ENCODE measurements at regions not wholly inside any gene's neighbourhood (a gene's known extent, or its start where the extent isn't known, plus 50 kb on each side); places are given as distances from the start of the nearest gene placed in this dataset.

DNA sequence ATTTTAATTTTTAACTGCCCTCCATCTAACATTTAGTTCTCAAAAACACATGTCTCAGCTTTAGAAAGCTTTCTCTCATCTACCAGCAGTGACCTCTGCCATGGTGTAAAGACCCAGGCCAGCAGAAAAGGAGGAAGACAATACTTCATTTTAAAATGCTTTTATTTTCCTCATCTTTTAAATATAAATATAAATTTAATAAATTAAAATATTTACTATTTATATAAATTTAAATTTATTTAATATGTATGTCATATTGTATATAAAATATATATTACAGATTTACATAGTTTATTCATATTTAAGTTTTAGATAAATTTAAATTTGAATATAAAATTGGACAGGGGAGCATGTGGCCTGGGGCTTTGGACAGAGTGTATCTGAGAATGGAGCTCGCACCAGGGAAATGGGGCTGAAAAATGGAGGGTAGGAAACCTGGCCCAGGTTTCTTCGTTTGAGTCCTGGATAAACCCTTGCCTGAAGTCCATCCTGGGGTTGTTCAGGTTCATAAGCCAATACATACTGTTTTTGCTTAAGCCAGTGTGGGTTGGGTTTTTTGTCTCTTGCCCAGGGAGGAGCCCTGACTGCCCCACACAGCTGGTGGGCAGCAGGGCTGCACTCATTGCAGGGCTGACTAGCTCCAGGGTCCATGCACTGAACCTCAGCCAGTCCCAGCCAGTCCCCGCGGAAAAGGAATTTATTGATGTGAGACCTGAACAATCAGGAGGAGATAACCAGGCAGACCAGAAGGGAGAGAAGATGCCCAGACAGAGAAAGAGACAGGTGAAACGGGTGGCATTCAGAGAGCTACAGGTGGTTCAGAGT lies 77.3 kb upstream of the LAPTM4A start:
- Histone ChIP-seq H3K36me3 (ENCODE audit: control insufficient read depth in 3 of 3, insufficient read depth in 2 of 3, low read depth in 1 of 3, low read length in 3 of 3) (no peaks in the 10 kb centered on the region), H3K27ac (ENCODE audit: low read depth in 1 of 3, low read length in 2 of 3) (peak overlapping the region; percentile 87 to 92 (median 90)), H3K4me3 (ENCODE audit: low read depth in 1 of 3, low read length in 3 of 3) (no peak overlapping the region), H3K27me3 (ENCODE audit: control insufficient read depth in 3 of 3, insufficient read depth in 3 of 3, low read length in 3 of 3) (no peaks in the 10 kb centered on the region), H3K9me3 (ENCODE audit: control insufficient read depth in 2 of 2, insufficient read depth in 1 of 2, low read depth in 1 of 2, low read length in 1 of 2) (no peaks in the 10 kb centered on the region), H3K4me1 (ENCODE audit: control insufficient read depth in 3 of 3, insufficient read depth in 2 of 3, low read depth in 1 of 3, low read length in 2 of 3) (peaks cover 5 to 36% (median 8%) of the 10 kb centered on the region in 3 donors)
- FAIRE-seq, result peak; percentile 90
- 24 to 63% (median 39%) methylated on average over 5 of the region's 5 CpGs for WGBS, 3 donors
- peak in 1 of 2 donors; percentile 60 for DNase-seq

DNA sequence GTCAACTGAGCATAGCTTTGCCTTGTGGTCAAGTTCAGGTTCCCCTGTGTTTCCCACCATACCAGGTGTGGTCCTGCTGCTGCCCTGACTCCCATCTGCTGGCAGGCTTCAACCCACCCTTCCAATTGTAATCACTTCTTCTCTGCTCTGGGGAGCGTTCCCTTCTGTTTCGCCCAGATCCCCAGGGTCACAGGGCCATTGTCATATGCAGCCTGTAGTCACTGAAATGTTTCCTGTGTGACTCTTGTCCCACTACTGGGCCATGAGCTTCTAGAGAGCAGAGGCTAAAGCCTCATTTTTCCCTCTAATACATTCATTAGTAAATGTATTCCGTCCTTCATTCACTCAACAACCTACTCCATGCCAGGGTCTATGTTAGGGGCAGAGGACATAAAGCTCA lies 75.0 kb upstream of the LAPTM4A start:
- FAIRE-seq (no peak), DNase-seq (no peak)
- Histone ChIP-seq H3K9me3 (ENCODE audit: control insufficient read depth in 2 of 2, insufficient read depth in 1 of 2, low read depth in 1 of 2, low read length in 1 of 2) (no peaks in the 10 kb centered on the region), H3K36me3 (ENCODE audit: control insufficient read depth in 3 of 3, insufficient read depth in 2 of 3, low read depth in 1 of 3, low read length in 3 of 3) (no peaks in the 10 kb centered on the region), H3K4me3 (ENCODE audit: low read depth in 1 of 3, low read length in 3 of 3) (no peak overlapping the region), H3K27ac (ENCODE audit: low read depth in 1 of 3, low read length in 2 of 3) (peak overlapping the region in 1 of 3 donors; percentile 16), H3K27me3 (ENCODE audit: control insufficient read depth in 3 of 3, insufficient read depth in 3 of 3, low read length in 3 of 3) (no peaks in the 10 kb centered on the region), H3K4me1 (ENCODE audit: control insufficient read depth in 3 of 3, insufficient read depth in 2 of 3, low read depth in 1 of 3, low read length in 2 of 3) (peaks cover 5 to 35% (median 8%) of the 10 kb centered on the region in 3 donors)
- 90 to 98% (median 95%) methylated on average over 3 of the region's 3 CpGs for WGBS, 3 donors

DNA sequence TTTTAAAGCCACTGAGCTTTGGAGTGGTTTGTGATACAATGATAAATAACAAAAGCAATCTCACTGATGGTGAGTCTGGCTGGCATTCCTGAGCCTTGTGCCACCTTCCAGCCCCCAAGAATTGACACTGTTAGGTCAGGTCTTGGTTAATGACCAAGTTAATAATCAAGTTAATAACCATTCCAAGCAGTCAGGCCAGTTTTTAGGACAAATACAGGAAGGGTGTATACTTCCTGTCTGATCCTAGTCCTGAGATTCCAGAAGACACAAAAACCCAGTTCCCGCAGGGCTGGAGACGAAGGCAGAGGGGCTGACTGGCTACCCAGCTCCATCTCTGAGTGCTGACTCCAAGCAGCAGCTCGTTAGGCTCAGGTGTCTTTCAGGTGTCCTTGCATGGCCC lies 74.6 kb upstream of the LAPTM4A start:
- H3K4me1 ChIP-seq (ENCODE audit: control insufficient read depth in 3 of 3, insufficient read depth in 2 of 3, low read depth in 1 of 3, low read length in 2 of 3), result peaks cover 5 to 31% (median 6%) of the 10 kb centered on the region in 3 donors
- FAIRE-seq, result no peak
- no peaks in the 10 kb centered on the region for H3K36me3 ChIP-seq (ENCODE audit: control insufficient read depth in 3 of 3, insufficient read depth in 2 of 3, low read depth in 1 of 3, low read length in 3 of 3)
- peak overlapping the region in 1 of 3 donors; percentile 45 for H3K27ac ChIP-seq (ENCODE audit: low read depth in 1 of 3, low read length in 2 of 3)
- no peaks in the 10 kb centered on the region for H3K27me3 ChIP-seq (ENCODE audit: control insufficient read depth in 3 of 3, insufficient read depth in 3 of 3, low read length in 3 of 3)
- 46 to 55% (median 54%) methylated on average over 3 of the region's 3 CpGs for WGBS, 3 donors
- no peak for DNase-seq
- H3K9me3 ChIP-seq (ENCODE audit: control insufficient read depth in 2 of 2, insufficient read depth in 1 of 2, low read depth in 1 of 2, low read length in 1 of 2), result no peaks in the 10 kb centered on the region
- no peak overlapping the region for H3K4me3 ChIP-seq (ENCODE audit: low read depth in 1 of 3, low read length in 3 of 3)

DNA sequence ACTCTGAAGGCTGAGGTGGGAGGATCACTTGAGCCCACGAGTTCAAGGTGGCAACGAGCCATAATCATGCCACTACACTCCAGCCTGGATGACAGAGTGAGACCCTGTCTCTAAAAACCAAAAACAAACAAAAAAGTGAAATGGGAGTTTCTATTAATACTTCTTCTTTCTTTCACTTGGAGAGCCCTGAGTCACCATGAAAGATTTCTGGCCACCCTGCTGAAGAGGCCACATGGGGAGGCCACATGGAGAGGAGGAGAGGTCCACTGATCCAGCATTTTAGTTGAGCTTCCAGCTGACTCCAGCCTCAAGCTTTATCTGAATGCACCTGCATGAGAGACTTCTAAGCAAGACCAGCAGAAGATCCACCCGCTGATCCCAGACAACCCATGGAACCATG lies 74.2 kb upstream of the LAPTM4A start:
- Histone ChIP-seq H3K27me3 (ENCODE audit: control insufficient read depth in 3 of 3, insufficient read depth in 3 of 3, low read length in 3 of 3) (no peaks in the 10 kb centered on the region), H3K36me3 (ENCODE audit: control insufficient read depth in 3 of 3, insufficient read depth in 2 of 3, low read depth in 1 of 3, low read length in 3 of 3) (no peaks in the 10 kb centered on the region), H3K27ac (ENCODE audit: low read depth in 1 of 3, low read length in 2 of 3) (peak overlapping the region in 1 of 3 donors; percentile 45), H3K4me3 (ENCODE audit: low read depth in 1 of 3, low read length in 3 of 3) (no peak overlapping the region), H3K9me3 (ENCODE audit: control insufficient read depth in 2 of 2, insufficient read depth in 1 of 2, low read depth in 1 of 2, low read length in 1 of 2) (no peaks in the 10 kb centered on the region), H3K4me1 (ENCODE audit: control insufficient read depth in 3 of 3, insufficient read depth in 2 of 3, low read depth in 1 of 3, low read length in 2 of 3) (peaks cover 4 to 27% (median 5%) of the 10 kb centered on the region in 3 donors)
- no peak for DNase-seq
- no peak for FAIRE-seq
- WGBS, 3 donors, result 75 to 92% (median 79%) methylated on average over 3 of the region's 3 CpGs

DNA sequence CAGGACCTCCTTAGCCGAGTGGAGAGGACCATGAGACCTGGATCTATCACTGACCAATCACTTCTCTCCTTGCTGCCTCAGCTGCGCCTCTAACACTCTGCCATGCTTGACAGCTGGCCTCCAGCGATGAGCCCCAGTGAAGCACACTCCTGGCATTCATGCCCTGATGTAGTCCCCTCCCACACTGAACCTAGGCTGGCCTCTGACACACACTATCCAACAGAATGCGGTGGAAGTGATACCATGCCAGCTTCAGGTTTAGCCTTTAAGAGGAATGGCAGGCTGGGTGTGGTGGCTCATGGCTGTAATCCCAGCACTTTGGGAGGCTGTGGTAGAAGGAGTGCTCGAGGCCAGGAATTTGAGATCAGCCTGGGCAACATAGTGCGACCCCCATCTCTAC lies 73.7 kb upstream of the LAPTM4A start:
- H3K27ac ChIP-seq (ENCODE audit: low read depth in 1 of 3, low read length in 2 of 3), result no peak overlapping the region
- 69 to 87% (median 75%) methylated on average over 6 of the region's 6 CpGs for WGBS, 3 donors
- no peak for FAIRE-seq
- no peaks in the 10 kb centered on the region for H3K27me3 ChIP-seq (ENCODE audit: control insufficient read depth in 3 of 3, insufficient read depth in 3 of 3, low read length in 3 of 3)
- no peak for DNase-seq
- H3K4me1 ChIP-seq (ENCODE audit: control insufficient read depth in 3 of 3, insufficient read depth in 2 of 3, low read depth in 1 of 3, low read length in 2 of 3), result peaks cover 2 to 22% (median 5%) of the 10 kb centered on the region in 3 donors
- H3K9me3 ChIP-seq (ENCODE audit: control insufficient read depth in 2 of 2, insufficient read depth in 1 of 2, low read depth in 1 of 2, low read length in 1 of 2), result no peaks in the 10 kb centered on the region
- no peak overlapping the region for H3K4me3 ChIP-seq (ENCODE audit: low read depth in 1 of 3, low read length in 3 of 3)
- no peaks in the 10 kb centered on the region for H3K36me3 ChIP-seq (ENCODE audit: control insufficient read depth in 3 of 3, insufficient read depth in 2 of 3, low read depth in 1 of 3, low read length in 3 of 3)

DNA sequence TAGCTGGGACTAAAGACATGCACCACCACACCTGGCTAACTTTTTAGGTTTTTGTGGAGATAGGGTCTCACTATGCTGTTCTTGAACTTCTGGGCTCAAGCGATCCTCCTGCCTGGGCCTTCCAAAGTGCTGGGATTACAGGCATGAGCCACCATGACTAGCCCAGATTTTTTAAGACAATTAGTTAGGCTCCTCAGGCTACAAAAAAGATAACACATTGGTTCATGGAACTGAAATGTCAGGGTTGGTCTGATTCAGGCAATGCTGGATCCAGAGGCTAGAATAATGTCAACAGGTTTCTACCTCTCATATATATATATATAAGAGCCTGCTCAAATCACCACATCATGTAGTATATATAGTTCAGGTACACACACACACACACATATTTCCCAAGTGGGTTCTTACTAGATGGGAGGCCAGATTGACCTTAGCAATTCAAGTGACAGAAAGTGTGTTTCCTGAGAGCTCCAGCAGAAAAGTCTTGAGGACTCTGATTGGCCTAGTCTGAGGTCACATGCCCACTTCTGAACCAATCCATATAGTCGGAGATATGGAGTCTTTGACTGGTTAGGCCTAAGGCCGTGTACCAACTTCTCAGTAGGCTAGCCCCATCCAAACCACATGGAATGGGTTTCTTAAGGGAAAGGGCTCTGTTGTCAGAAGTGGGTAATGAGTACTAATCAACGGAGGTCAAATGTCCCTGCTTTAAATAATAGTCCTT lies 72.6 kb upstream of the LAPTM4A start:
- H3K36me3 ChIP-seq (ENCODE audit: control insufficient read depth in 3 of 3, insufficient read depth in 2 of 3, low read depth in 1 of 3, low read length in 3 of 3), result no peaks in the 10 kb centered on the region
- no peaks in the 10 kb centered on the region for H3K27me3 ChIP-seq (ENCODE audit: control insufficient read depth in 3 of 3, insufficient read depth in 3 of 3, low read length in 3 of 3)
- no peak overlapping the region for H3K27ac ChIP-seq (ENCODE audit: low read depth in 1 of 3, low read length in 2 of 3)
- no peak for DNase-seq
- 86 to 93% (median 93%) methylated on average over 4 of the region's 4 CpGs for WGBS, 3 donors
- H3K4me1 ChIP-seq (ENCODE audit: control insufficient read depth in 3 of 3, insufficient read depth in 2 of 3, low read depth in 1 of 3, low read length in 2 of 3), result peaks cover 2 to 11% (median 5%) of the 10 kb centered on the region in 3 donors
- FAIRE-seq, result no peak
- H3K9me3 ChIP-seq (ENCODE audit: control insufficient read depth in 2 of 2, insufficient read depth in 1 of 2, low read depth in 1 of 2, low read length in 1 of 2), result no peaks in the 10 kb centered on the region
- no peak overlapping the region for H3K4me3 ChIP-seq (ENCODE audit: low read depth in 1 of 3, low read length in 3 of 3)

DNA sequence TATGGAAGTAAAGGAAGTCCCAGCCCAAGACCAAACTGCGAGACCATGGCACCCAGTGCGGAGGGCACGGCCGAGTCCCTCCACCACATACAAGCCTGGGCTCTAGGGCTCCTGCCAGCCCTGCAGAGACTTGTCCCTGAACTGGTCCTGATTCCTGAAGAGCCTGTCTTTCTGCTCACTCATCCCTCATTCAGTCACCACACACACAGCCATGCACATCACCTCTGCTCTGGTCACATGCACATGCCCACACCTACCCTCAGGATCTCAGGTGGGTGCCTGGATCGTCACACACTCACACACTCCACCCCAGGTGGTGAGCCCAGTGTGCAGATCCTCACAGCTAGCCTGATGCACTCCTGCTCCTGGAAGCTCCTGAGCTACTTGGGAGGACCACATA lies 71.4 kb upstream of the LAPTM4A start:
- 89 to 94% (median 93%) methylated on average over 5 of the region's 5 CpGs for WGBS, 3 donors
- no peaks in the 10 kb centered on the region for H3K36me3 ChIP-seq (ENCODE audit: control insufficient read depth in 3 of 3, insufficient read depth in 2 of 3, low read depth in 1 of 3, low read length in 3 of 3)
- DNase-seq, result no peak

DNA sequence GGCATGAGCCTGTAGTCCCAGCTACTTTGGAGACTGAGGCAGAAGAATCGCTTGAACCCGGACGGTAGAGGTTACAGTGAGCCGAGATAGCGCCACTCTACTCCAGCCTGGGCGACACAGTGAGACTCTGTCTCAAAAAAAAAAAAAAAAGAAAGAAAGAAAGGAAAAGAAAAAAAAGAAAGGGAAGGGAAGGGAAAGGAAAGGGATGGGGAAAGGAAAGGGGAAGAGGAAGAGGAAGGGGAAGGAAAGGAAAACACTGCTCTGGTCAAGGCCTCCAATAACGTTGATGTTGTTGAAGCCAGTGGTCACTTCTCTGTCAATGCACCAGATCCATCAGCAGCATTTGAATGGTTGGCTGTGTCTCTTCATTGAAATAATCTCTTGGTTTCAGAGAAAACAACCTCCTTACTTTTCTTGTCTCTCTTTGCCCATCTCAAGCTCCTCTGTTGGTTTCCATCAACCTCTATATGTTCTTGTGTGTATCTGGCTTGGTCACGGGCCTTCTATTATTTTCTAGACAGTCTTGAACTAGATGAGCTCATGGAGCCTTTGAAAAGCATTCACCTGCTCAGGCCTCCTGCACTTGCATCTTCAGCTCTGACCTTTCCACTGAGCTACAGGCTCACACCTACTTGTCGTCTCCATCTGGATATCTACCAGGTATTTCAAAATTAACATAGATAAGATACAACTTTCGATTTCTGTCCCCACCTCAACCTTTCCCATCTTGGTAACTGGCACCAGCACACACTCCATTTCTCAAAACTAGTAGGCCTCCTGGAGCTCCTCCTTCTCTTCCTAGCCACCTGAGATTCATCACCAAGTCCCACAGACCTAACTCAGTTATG lies 69.4 kb upstream of the LAPTM4A start:
- no peaks in the 10 kb centered on the region for H3K27me3 ChIP-seq (ENCODE audit: control insufficient read depth in 3 of 3, insufficient read depth in 3 of 3, low read length in 3 of 3)
- H3K27ac ChIP-seq (ENCODE audit: low read depth in 1 of 3, low read length in 2 of 3), result no peak overlapping the region
- H3K4me3 ChIP-seq (ENCODE audit: low read depth in 1 of 3, low read length in 3 of 3), result no peak overlapping the region
- H3K36me3 ChIP-seq (ENCODE audit: control insufficient read depth in 3 of 3, insufficient read depth in 2 of 3, low read depth in 1 of 3, low read length in 3 of 3), result no peaks in the 10 kb centered on the region
- FAIRE-seq (no peak), DNase-seq (peak in 1 of 2 donors; percentile 69)
- H3K9me3 ChIP-seq (ENCODE audit: control insufficient read depth in 2 of 2, insufficient read depth in 1 of 2, low read depth in 1 of 2, low read length in 1 of 2), result no peaks in the 10 kb centered on the region
- 65 to 83% (median 74%) methylated on average over 10 of the region's 10 CpGs for WGBS, 3 donors
- peaks cover 3 to 12% (median 7%) of the 10 kb centered on the region in 3 donors for H3K4me1 ChIP-seq (ENCODE audit: control insufficient read depth in 3 of 3, insufficient read depth in 2 of 3, low read depth in 1 of 3, low read length in 2 of 3)

More for the DNA sequence above, 71.4 kb upstream of the LAPTM4A start:
- no peak for FAIRE-seq
- Histone ChIP-seq H3K4me3 (ENCODE audit: low read depth in 1 of 3, low read length in 3 of 3) (no peak overlapping the region), H3K27me3 (ENCODE audit: control insufficient read depth in 3 of 3, insufficient read depth in 3 of 3, low read length in 3 of 3) (no peaks in the 10 kb centered on the region), H3K9me3 (ENCODE audit: control insufficient read depth in 2 of 2, insufficient read depth in 1 of 2, low read depth in 1 of 2, low read length in 1 of 2) (no peaks in the 10 kb centered on the region), H3K27ac (ENCODE audit: low read depth in 1 of 3, low read length in 2 of 3) (no peak overlapping the region), H3K4me1 (ENCODE audit: control insufficient read depth in 3 of 3, insufficient read depth in 2 of 3, low read depth in 1 of 3, low read length in 2 of 3) (peaks cover 2 to 5% (median 5%) of the 10 kb centered on the region in 3 donors)

Measured in small intestine (tissue), 7 donors.